Ovary (tissue), 3 donors: ENCODE measurements at regions not wholly inside any gene's neighbourhood (a gene's known extent, or its start where the extent isn't known, plus 50 kb on each side); places are given as distances from the start of the nearest gene placed in this dataset.

Experiments used
- CTCF ChIP-seq, 3 donors: fragments of 450-650 bp in 2 of 3; fragments of 200-600 bp in 1 of 3; IDR thresholded peaks; one replicate each; pipeline versions ENCODE4 v1.5.1 to v1.8.0; 2016 to 2022; ENCODE audit warnings: antibody characterized with exemption in 3 of 3, mild to moderate bottlenecking in 1 of 3
- POLR2A ChIP-seq: fragments of 450-650 bp; IDR thresholded peaks from one replicate; pipeline ENCODE4 v1.6.1; 2017; ENCODE audit warnings: antibody characterized with exemption, mild to moderate bottlenecking, moderate library complexity
- donor health status: DM: no; HTN: no; CAD: no.

- TF ChIP-seq POLR2A = no peak
- TF ChIP-seq CTCF (IDR thresholded peaks at IDR 0.05) = no peak
These were observed 130.6 kb downstream of the SLC7A11 start for GRCh38 chr4:138111462-138112000.
